H9 (cell line): ENCODE measurements at regions not wholly inside any gene's neighbourhood (a gene's known extent, or its start where the extent isn't known, plus 50 kb on each side); places are given as distances from the start of the nearest gene placed in this dataset.

Source experiments
- DNase-seq: peaks from one replicate; pipeline ENCODE4 v3.0.0-alpha.2; 2017
- H2AFZ ChIP-seq: one replicate; pipeline ENCODE4 v1.6.1; 2013; ENCODE audit warnings: mild to moderate bottlenecking, low read length, control low read depth, moderate library complexity
- H2AK5ac ChIP-seq: 2 replicates; pipeline ENCODE4 v1.6.1; 2013; ENCODE audit warnings: low read length, control low read depth, mixed read lengths; ENCODE audit not compliant: insufficient read length
- H2BK120ac ChIP-seq: one replicate; pipeline ENCODE4 v1.6.1; 2013; ENCODE audit warnings: low read depth, mild to moderate bottlenecking, low read length, control low read depth, inconsistent platforms; ENCODE audit not compliant: poor library complexity, severe bottlenecking
- H2BK12ac ChIP-seq: 2 replicates; pipeline ENCODE4 v1.6.1; 2013; ENCODE audit warnings: low read length, control low read depth, mixed read lengths, low read depth; ENCODE audit not compliant: insufficient read length
- H2BK15ac ChIP-seq: 2 replicates; pipeline ENCODE4 v1.6.1; 2013; ENCODE audit warnings: low read depth, low read length, control low read depth
- H2BK20ac ChIP-seq: one replicate; pipeline ENCODE4 v1.6.1; 2013; ENCODE audit warnings: low read depth, mild to moderate bottlenecking, low read length, control low read depth, inconsistent platforms; ENCODE audit not compliant: poor library complexity, severe bottlenecking
- H2BK5ac ChIP-seq: 2 replicates; pipeline ENCODE4 v1.6.1; 2013; ENCODE audit warnings: low read length, control low read depth, mixed read lengths; ENCODE audit not compliant: insufficient read length
- H3K14ac ChIP-seq: 2 replicates; pipeline ENCODE4 v1.6.1; 2013; ENCODE audit warnings: low read length, control low read depth; ENCODE audit not compliant: insufficient read depth
- H3K18ac ChIP-seq: 2 replicates; pipeline ENCODE4 v1.6.1; 2013; ENCODE audit warnings: low read depth, mild to moderate bottlenecking, mixed read lengths, low read length, control low read depth; ENCODE audit not compliant: insufficient read length
- H3K23ac ChIP-seq: 2 replicates; pipeline ENCODE4 v1.6.1; 2013; ENCODE audit warnings: low read length, control low read depth, mixed read lengths, low read depth; ENCODE audit not compliant: insufficient read length
- H3K23me2 ChIP-seq: 2 replicates; pipeline ENCODE4 v1.6.1; 2013; ENCODE audit warnings: low read depth, mild to moderate bottlenecking, mixed read lengths, low read length, control low read depth; ENCODE audit not compliant: insufficient read length, poor library complexity, severe bottlenecking
- H3K27ac ChIP-seq: 2 replicates; pipeline ENCODE4 v1.5.1; 2013; ENCODE audit warnings: low read length, control low read depth, mixed read lengths, low read depth; ENCODE audit not compliant: insufficient read length
- H3K27me3 ChIP-seq: 2 replicates; pipeline ENCODE4 v1.6.1; 2013; ENCODE audit warnings: low read length, control low read depth, inconsistent platforms; ENCODE audit not compliant: insufficient read depth
- H3K4ac ChIP-seq: 2 replicates; pipeline ENCODE4 v1.6.1; 2013; ENCODE audit warnings: low read depth, mild to moderate bottlenecking, control low read depth, inconsistent platforms, low read length, moderate library complexity
- H3K4me1 ChIP-seq: 2 replicates; pipeline ENCODE4 v1.6.1; 2013; ENCODE audit warnings: low read length, control low read depth, inconsistent platforms; ENCODE audit not compliant: insufficient read depth
- H3K4me2 ChIP-seq: 2 replicates; pipeline ENCODE4 v1.6.1; 2013; ENCODE audit warnings: low read length, control low read depth, mixed read lengths; ENCODE audit not compliant: insufficient read length, insufficient read depth
- H3K56ac ChIP-seq: 2 replicates; pipeline ENCODE4 v1.6.1; 2013; ENCODE audit warnings: low read depth, mild to moderate bottlenecking, mixed read lengths, low read length, control low read depth; ENCODE audit not compliant: insufficient read length
- H3K79me1 ChIP-seq: 2 replicates; pipeline ENCODE4 v1.6.1; 2013; ENCODE audit warnings: low read depth, mild to moderate bottlenecking, moderate library complexity, low read length, control low read depth, inconsistent platforms; ENCODE audit not compliant: insufficient read depth, poor library complexity, severe bottlenecking
- H3K79me2 ChIP-seq: 2 replicates; pipeline ENCODE4 v1.6.1; 2013; ENCODE audit warnings: low read length, control low read depth, inconsistent platforms; ENCODE audit not compliant: insufficient read depth
- H3K9ac ChIP-seq: 2 replicates; pipeline ENCODE4 v1.6.1; 2013; ENCODE audit warnings: low read length, control low read depth, mixed read lengths; ENCODE audit not compliant: insufficient read length; ENCODE audit errors: extremely low read depth
- H3K9me3 ChIP-seq: one replicate; pipeline ENCODE4 v1.6.1; 2013; ENCODE audit warnings: low read depth, low read length, inconsistent platforms; ENCODE audit not compliant: control insufficient read depth
- H3T11ph ChIP-seq: one replicate; pipeline ENCODE4 v1.6.1; 2013; ENCODE audit warnings: mild to moderate bottlenecking, low read length, control low read depth, inconsistent platforms
- H4K20me1 ChIP-seq: one replicate; pipeline ENCODE4 v1.6.1; 2013; ENCODE audit not compliant: control insufficient read depth, insufficient read length, insufficient read depth
- H4K5ac ChIP-seq: 2 replicates; pipeline ENCODE4 v1.6.1; 2013; ENCODE audit warnings: low read depth, mild to moderate bottlenecking, mixed read lengths, low read length, control low read depth; ENCODE audit not compliant: insufficient read length
- H4K8ac ChIP-seq: replicated peaks from 2 replicates; pipeline ENCODE4 v1.6.1; 2013; ENCODE audit warnings: low read length, control low read depth, mixed read lengths, low read depth; ENCODE audit not compliant: insufficient read length
- H4K91ac ChIP-seq: 2 replicates; pipeline ENCODE4 v1.6.1; 2013; ENCODE audit warnings: low read depth, mild to moderate bottlenecking, moderate library complexity, mixed read lengths, low read length, control low read depth; ENCODE audit not compliant: insufficient read length
- H3K27ac Mint-ChIP-seq, 3 experiments: 2 replicates in 2 of 3; 3 replicates in 1 of 3; pipeline ENCODE4 v1.8.0; 2020 to 2021; ENCODE audit warnings: mixed read lengths in 3 of 3, mild to moderate bottlenecking in 1 of 3, moderate library complexity in 1 of 3
- H3K27me3 Mint-ChIP-seq: 2 replicates; pipeline ENCODE4 v1.8.0; 2021; ENCODE audit warnings: low read depth, mild to moderate bottlenecking, moderate library complexity, mixed read lengths
- H3K36me3 Mint-ChIP-seq, 3 experiments: 2 replicates in 2 of 3; 3 replicates in 1 of 3; pipeline ENCODE4 v1.8.0; 2020 to 2021; ENCODE audit warnings: low read depth in 3 of 3, mixed read lengths in 3 of 3; ENCODE audit not compliant: insufficient read depth in 1 of 3
- H3K4me1 Mint-ChIP-seq, 2 experiments: 2 replicates each; pipeline ENCODE4 v1.8.0; 2020; ENCODE audit warnings: mixed read lengths in 2 of 2
- H3K4me3 Mint-ChIP-seq, 2 experiments: 2 replicates in 1 of 2; 3 replicates in 1 of 2; pipeline ENCODE4 v1.8.0; 2020 to 2021; ENCODE audit warnings: mild to moderate bottlenecking in 2 of 2, mixed read lengths in 2 of 2, moderate library complexity in 1 of 2
- H3K9me3 Mint-ChIP-seq, 2 experiments: 2 replicates in 1 of 2; 3 replicates in 1 of 2; pipeline ENCODE4 v1.8.0; 2020; ENCODE audit warnings: mild to moderate bottlenecking in 2 of 2, mixed read lengths in 2 of 2, moderate library complexity in 1 of 2
- WGBS: extraction: QIAGEN DNeasy Blood & Tissue Kit; methylation state at CpG from one replicate; pipeline ENCODE4 v1.1.7; 2013; ENCODE audit warnings: missing lambda C conversion rate, low lambda C conversion rate, mixed read lengths; ENCODE audit not compliant: insufficient read length; ENCODE audit errors: extremely low coverage; 5-methylcytosine and 5-hydroxymethylcytosine counted together
- TF ChIP-seq, protein P1 (sequence below): fragments of 200-600 bp; sonication (generic); conservative IDR thresholded peaks from 3 replicates; pipeline ENCODE4 v1.8.0; 2021; ENCODE audit warnings: antibody characterized with exemption, mild to moderate bottlenecking

DNA sequence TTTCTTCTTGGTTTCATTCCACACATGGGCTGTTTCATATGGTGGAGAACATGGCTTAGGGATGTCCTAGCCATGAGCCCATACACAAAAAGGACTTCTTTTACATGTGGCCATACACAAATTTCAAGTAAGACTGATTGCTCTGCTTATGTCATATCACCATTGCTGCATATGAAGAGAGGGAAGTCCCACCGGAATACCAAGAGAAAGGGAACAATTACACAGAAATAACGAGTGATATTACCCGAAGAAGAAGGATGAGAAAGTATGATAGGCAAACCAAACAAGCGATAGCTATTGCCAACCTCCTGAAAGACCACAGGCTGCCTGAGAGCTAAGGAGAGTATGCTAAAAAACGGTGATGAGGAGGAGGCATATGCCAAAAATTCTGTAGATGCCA is 70.5 kb upstream of the TNFRSF21 start:
- Histone ChIP-seq H3K56ac (no peak overlapping the region), H2BK120ac (no peak overlapping the region), H4K8ac (no peak overlapping the region), H3K27me3 (no peaks in the 10 kb centered on the region), H3K14ac (no peak overlapping the region), H2BK20ac (no peak overlapping the region), H3K4ac (no peak overlapping the region), H3K79me2 (no peaks in the 10 kb centered on the region), H3K23me2 (no peaks in the 10 kb centered on the region), H3K9ac (no peak overlapping the region), H2AK5ac (no peak overlapping the region), H2AFZ (no peak overlapping the region), H4K20me1 (no peaks in the 10 kb centered on the region), H2BK5ac (no peak overlapping the region), H3K4me2 (no peak overlapping the region), H2BK15ac (no peak overlapping the region), H4K91ac (no peak overlapping the region), H3K4me1 (no peaks in the 10 kb centered on the region), H2BK12ac (no peak overlapping the region), H3K18ac (no peak overlapping the region), H3K27ac (no peak overlapping the region), H3K79me1 (no peaks in the 10 kb centered on the region), H3K23ac (no peak overlapping the region), H4K5ac (no peak overlapping the region), H3K9me3 (no peaks in the 10 kb centered on the region), H3T11ph (no peak overlapping the region)
- Mint-ChIP-seq H3K27ac (no peak overlapping the region), H3K9me3 (peaks cover 0 to 2% of the 10 kb centered on the region in 2 experiments; a peak in 1 of 5 replicates), H3K4me1 (peaks cover 5 to 8% of the 10 kb centered on the region in 2 experiments), H3K27me3 (no peaks in the 10 kb centered on the region), H3K36me3 (peaks cover 0 to 3% (median 0%) of the 10 kb centered on the region in 3 experiments; a peak in 2 of 7 replicates), H3K4me3 (no peak overlapping the region)
- TF ChIP-seq, protein P1, sequence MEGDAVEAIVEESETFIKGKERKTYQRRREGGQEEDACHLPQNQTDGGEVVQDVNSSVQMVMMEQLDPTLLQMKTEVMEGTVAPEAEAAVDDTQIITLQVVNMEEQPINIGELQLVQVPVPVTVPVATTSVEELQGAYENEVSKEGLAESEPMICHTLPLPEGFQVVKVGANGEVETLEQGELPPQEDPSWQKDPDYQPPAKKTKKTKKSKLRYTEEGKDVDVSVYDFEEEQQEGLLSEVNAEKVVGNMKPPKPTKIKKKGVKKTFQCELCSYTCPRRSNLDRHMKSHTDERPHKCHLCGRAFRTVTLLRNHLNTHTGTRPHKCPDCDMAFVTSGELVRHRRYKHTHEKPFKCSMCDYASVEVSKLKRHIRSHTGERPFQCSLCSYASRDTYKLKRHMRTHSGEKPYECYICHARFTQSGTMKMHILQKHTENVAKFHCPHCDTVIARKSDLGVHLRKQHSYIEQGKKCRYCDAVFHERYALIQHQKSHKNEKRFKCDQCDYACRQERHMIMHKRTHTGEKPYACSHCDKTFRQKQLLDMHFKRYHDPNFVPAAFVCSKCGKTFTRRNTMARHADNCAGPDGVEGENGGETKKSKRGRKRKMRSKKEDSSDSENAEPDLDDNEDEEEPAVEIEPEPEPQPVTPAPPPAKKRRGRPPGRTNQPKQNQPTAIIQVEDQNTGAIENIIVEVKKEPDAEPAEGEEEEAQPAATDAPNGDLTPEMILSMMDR, result no peak
- no peak for DNase-seq
- WGBS, result no CpG with 5 or more reads among the region's 5 CpGs
